G401 (cell line): ENCODE measurements at regions not wholly inside any gene's neighbourhood (a gene's known extent, or its start where the extent isn't known, plus 50 kb on each side); places are given as distances from the start of the nearest gene placed in this dataset.
"Not testable (repeated sequence)": the region's sequence is repeated elsewhere in the genome, so short reads cannot be mapped to it uniquely, and the experiment has no call there.

Experiments used
- DNase-seq: peaks from one replicate; pipeline ENCODE4 v3.0.0-alpha.2; 2015; ENCODE audit warnings: low spot score
- in situ Hi-C: cut with HindIII; loops from 2 replicates; pipeline ENCODE4 v1.10.0; 2016; ENCODE audit warnings: low sequenced_read_pairs, mixed read lengths

DNA sequence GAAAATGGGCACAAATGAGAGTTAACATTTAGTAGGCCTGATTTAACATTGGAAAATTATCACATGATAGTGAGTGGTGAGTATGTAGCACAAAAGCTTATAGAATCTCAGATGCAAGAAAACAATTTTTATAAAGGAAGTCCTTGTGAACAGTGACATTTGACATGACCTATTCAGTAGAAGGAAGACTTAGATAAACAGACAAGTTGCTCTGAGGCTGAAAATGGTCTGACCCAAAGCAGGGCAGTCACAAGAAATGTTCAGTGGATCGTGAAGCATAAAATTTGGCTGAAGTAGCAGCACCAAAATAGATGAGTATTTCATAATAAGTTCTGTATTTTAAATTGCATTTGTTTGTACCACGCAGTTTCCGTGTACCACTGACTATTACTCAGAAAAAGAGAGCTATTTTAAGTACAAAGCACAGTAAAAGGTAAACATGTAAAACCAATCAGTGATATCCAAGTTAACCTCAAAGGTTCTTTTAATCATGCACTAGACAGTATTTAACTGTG, 605.7 kb upstream of the PABPC4L start:
- in situ Hi-C loops: no loop called here

DNA sequence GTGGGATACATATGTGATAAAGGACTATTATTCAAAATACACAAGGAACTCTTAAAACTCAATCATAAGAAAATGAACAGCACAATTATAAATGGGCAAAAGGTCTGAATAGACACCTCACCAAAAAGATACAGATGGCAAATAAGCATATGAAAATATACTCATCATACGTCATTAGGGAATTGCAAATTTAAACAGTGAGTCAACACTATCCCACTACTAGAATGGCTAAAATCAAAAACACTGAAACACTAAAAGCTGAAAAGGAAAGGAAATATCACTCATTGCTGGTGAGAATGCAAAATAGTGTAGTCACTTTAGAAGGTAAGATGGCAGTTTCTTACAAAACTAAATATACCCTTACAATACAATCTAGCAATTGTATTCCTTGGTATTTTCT, 597.0 kb upstream of the PABPC4L start:
- DNase-seq: no peak
- in situ Hi-C loops: no loop called here

More for the DNA sequence above, 605.7 kb upstream of the PABPC4L start:
- DNase-seq: no peak

- in situ Hi-C loops: no loop called here
These were observed 585.7 kb upstream of the PABPC4L start for GRCh38 chr4:134787315-134787714.

GRCh38 chr4:134780244-134780643, 578.7 kb upstream of the PABPC4L start:
- in situ Hi-C loops: no loop called here
- no peak for DNase-seq

More at GRCh38 chr4:134787315-134787714, 585.7 kb upstream of the PABPC4L start:
- no peak for DNase-seq

- in situ Hi-C loops: no loop called here
- DNase-seq: no peak
These were observed 576.0 kb upstream of the PABPC4L start for GRCh38 chr4:134777606-134778005.

DNA sequence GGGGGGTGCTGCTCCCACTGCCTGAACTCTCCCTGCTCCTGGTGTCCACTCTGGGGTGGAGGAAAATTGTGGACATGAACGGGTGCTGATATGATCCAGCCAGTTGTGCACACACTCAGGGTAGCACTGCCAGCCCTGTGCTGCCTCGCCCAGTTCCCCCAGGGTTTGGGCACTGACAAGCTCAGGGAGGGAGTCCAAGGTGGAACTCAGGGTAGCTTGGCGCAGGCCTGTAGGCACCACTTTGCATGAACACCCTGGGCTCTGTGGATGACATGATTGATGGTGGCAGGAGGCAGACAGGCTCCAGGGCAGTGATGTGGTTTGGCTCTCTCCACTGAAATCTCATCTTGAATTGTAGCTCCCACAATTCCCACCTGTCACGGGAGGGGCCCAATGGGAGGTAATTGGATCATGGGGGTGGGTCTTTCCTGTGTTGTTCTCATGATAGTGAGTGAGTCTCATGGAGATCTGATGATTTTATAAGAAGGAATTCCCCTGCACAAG, 572.0 kb upstream of the PABPC4L start:
- no peak for DNase-seq
- in situ Hi-C loops: no loop called here

DNA sequence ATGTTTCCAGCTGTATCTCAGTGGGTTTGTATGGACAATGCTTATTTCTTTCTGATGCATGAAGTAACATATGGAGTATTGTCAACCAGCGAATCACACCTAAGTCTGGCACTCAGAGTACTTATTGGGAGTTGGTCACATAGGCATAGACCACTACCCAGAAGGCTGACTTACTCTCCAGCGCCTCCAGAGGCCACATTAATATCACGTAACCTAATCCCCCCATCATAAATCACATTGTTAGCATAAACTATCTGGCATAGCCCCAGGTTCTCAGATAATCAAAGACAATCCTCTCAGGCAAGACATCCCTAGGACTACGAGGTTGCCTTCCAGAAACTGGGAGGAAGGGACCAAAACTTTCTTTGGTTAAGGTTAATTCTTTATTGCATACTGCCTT, 560.5 kb upstream of the PABPC4L start:
- DNase-seq: no peak
- in situ Hi-C loops: no loop called here

DNA sequence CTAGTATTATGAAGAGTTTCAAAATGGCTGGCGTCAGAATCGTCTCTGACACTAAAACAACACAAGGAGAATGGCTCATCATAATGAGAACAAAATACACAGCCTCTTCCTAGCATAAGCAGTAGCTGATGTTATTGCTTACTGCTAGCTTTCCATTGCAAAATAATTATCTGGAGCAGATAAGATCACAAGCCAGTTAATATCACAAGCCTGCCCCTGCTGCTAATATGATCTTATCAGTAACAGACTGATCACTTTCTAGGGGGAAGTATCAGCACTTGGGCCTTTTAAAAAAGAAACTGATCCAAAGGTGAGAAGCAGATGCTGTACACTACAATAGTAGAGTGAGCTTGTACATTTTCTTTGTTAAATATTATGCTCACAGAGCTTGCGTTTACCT, 554.8 kb upstream of the PABPC4L start:
- DNase-seq: no peak
- in situ Hi-C loops: no loop called here

DNA sequence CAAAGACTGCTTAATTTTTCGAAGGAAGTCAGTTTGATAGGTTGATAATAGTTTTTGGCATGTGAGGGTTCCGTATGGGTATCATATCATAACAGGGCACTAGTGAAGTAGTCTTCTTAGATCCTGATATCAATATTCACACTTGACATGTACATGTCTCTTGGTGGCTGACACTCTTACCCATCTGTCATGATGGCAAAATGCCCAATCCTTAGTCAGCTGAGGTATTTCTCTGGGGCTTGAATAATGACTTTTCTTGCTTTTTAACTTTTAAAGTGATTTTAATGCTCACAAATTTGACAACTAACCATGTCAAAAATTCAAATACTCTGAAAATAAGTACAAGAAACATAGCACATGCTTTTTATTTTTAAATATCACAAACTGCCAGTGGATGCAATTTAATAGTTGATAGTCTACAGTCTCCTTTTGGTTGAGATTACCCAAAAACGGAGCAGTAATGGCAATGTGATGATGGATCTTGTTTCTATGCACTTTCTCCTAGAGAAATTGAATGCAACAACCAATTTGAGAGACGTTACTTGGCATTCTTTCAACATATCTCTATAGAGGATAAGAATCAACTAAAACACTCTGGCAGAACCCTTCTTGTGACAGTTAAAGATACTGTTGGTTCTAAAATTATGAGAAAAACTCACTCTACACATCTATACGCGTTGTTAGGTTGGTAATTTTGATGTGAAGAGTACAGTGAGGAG, 552.9 kb upstream of the PABPC4L start:
- in situ Hi-C loops: no loop called here
- peak; percentile 5 for DNase-seq

DNA sequence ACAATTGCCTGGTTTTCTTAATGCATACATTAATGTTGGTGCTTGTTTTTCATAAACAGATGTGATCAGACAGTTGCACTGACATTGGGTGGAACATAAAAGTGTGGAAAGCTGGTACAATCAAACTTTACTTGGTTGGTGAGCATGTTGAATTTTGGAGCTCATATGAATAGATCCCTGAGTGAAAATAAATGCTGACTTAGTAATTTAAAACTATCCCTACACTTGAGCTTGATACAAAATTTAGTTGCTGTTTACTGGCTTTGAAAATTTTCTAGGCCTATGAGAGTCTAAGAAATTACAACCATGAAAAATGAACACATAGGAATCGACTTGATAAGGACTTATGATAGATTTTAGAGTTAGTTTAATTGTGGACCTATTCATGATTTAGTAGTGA, 551.8 kb upstream of the PABPC4L start:
- DNase-seq: no peak
- in situ Hi-C loops: no loop called here

- no peak for DNase-seq
- in situ Hi-C loops: no loop called here
These were observed 545.7 kb upstream of the PABPC4L start for GRCh38 chr4:134747108-134747805.

- in situ Hi-C loops: no loop called here
- DNase-seq: no peak
These were observed 538.7 kb upstream of the PABPC4L start for GRCh38 chr4:134740290-134740689.

DNA sequence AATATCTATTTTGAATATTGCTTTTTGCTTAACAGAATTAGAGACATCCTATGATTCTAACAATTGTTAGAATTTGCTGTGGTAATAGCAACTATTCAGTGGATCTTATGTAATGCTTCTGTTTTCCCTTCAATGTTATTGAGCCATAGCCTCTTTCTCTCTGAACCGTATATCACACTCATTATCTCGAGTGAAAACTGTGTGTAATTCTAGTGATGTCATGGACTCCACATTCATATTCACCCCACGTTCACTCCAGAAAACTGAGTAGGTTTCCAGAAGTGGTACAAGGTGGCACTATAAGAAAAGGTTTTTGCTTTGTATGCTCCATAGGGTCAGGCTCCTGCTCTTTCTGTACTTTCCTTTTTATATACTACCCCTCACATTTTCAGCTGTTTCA, 534.3 kb upstream of the PABPC4L start:
- no peak for DNase-seq
- in situ Hi-C loops: no loop called here

DNA sequence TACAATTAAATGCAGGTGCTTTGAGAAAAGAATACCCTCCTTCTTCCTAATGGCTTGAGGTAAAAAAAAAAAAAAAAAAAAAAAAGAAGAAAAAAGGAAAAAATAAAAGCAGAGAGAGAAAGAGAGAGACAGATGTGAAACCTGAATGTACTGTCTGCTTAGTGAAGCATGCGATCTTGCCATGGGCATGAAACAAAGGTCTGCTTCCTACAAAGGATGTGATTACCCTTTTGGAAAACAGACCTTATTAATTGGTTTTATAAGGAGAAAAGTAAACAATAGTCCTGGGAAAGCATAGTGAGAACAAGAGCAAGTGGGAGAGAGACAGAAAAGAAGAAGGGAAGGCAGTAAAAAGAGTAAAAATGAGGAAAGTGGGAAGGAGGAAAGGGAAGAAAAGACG, 526.1 kb upstream of the PABPC4L start:
- in situ Hi-C loops: no loop called here
- DNase-seq: no peak

GRCh38 chr4:134722306-134722705, 520.7 kb upstream of the PABPC4L start:
- no peak for DNase-seq
- in situ Hi-C loops: no loop called here

DNA sequence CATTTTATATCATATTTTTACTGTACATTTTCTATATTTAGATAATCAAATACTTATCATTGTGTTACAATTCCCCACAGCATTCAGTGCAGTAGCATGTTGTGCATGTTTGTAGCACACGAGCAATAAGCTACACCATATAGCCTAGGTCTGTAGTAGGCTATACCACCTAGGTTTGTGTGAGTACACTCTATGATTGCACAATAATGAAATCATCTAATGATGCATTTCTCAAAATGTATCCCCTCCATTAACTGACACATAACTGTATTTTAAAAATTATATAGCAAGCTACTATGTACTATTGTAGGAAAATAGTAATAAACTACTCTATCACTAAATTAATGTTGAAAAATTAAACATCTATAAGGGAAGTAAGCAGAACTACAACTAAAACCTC, 518.4 kb upstream of the PABPC4L start:
- in situ Hi-C loops: no loop called here
- no peak for DNase-seq

DNA sequence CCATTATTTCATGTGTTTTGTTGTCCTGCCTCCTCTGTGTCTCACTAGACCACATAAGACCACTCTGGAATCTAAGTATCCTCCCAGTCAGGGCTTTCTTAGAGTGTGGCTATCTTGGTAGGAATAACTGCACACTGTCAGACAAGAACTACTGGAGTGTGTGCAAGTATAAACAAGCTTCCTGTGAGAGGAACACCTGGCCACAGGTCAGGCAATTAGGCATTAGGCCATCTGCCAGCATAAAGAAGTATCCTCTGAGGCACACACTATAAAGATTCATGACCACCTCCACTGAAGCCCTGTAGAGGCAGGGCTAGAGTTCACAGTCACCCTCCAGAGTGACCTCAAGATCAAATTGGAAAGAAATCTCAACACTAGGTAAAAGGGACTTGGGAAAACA, 507.0 kb upstream of the PABPC4L start:
- in situ Hi-C loops: no loop called here
- DNase-seq: no peak

DNA sequence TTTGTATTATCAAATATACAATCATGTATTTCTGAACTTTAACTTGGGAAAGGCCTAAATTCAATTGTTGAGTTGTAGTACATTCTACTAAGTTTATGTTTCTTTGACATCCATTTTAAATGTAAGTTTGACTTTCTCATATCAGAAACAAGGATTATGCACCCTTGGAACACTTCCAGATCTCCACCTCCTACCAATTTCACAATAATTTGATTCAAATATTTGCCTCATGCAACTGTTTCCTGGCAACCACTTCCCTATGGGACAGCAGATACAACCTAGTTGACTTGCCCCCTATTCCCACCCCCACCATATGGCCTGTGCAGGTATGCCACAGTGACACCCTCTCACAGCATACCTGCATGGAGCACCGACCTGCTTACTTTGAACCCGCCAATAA, 506.4 kb upstream of the PABPC4L start:
- no peak for DNase-seq
- in situ Hi-C loops: no loop called here

GRCh38 chr4:134702374-134702773, 500.8 kb upstream of the PABPC4L start:
- no peak for DNase-seq
- in situ Hi-C loops: no loop called here

- no peak for DNase-seq
- in situ Hi-C loops: no loop called here
These were observed 498.7 kb upstream of the PABPC4L start for GRCh38 chr4:134700251-134700650.

- in situ Hi-C loops, DNase-seq: not testable (repeated sequence)
These were observed 497.2 kb upstream of the PABPC4L start for GRCh38 chr4:134698831-134699230.
